ENCODE measurements at regions not wholly inside any gene's neighbourhood (a gene's known extent, or its start where the extent isn't known, plus 50 kb on each side); places are given as distances from the start of the nearest gene placed in this dataset.

GRCh38 chr20:12433724-12434123 lies 516.0 kb downstream of the BTBD3 start:
- no peak for DNase-seq
- Histone ChIP-seq H3K27me3 (no peaks in the 10 kb centered on the region), H3K4me1 (no peaks in the 10 kb centered on the region), H3K4me3 (replicated peaks in 1 of 3) (no peak overlapping the region), H3K36me3 (no peaks in the 10 kb centered on the region), H3K9me3 (no peaks in the 10 kb centered on the region), H3K27ac (no peak overlapping the region)
- intact Hi-C loops (cut with DNase I) = no loop called here
- no peak for TF ChIP-seq POLR2A (IDR thresholded peaks at IDR 0.05)
- no peak for TF ChIP-seq CTCF (IDR thresholded peaks at IDR 0.05)
- 89 to 98% methylated on average over 2 of the region's 2 CpGs for WGBS, 2 donors

GRCh38 chr20:12434672-12435071 lies 517.0 kb downstream of the BTBD3 start:
- no peaks in the 10 kb centered on the region for H3K4me1 ChIP-seq
- intact Hi-C loops (cut with DNase I) = no loop called here
- no peaks in the 10 kb centered on the region for H3K36me3 ChIP-seq
- TF ChIP-seq POLR2A (IDR thresholded peaks at IDR 0.05) (no peak), CTCF (IDR thresholded peaks at IDR 0.05) (no peak)
- no peaks in the 10 kb centered on the region for H3K9me3 ChIP-seq
- no peaks in the 10 kb centered on the region for H3K27me3 ChIP-seq
- H3K4me3 ChIP-seq (replicated peaks in 1 of 3) = no peak overlapping the region
- WGBS, 2 donors = 71 to 82% methylated on average over 3 of the region's 3 CpGs
- no peak for DNase-seq
- H3K27ac ChIP-seq = no peak overlapping the region

GRCh38 chr20:12435268-12435667 lies 517.6 kb downstream of the BTBD3 start:
- intact Hi-C loops (cut with DNase I) = no loop called here
- TF ChIP-seq CTCF (IDR thresholded peaks at IDR 0.05) (no peak), POLR2A (IDR thresholded peaks at IDR 0.05) (no peak)
- H3K4me1 ChIP-seq = no peaks in the 10 kb centered on the region
- no peak overlapping the region for H3K4me3 ChIP-seq (replicated peaks in 1 of 3)
- no peaks in the 10 kb centered on the region for H3K9me3 ChIP-seq
- WGBS, 2 donors = 74 to 86% methylated on average over 4 of the region's 4 CpGs
- no peaks in the 10 kb centered on the region for H3K36me3 ChIP-seq
- no peak for DNase-seq
- H3K27me3 ChIP-seq = no peaks in the 10 kb centered on the region
- H3K27ac ChIP-seq = no peak overlapping the region

- TF ChIP-seq CTCF (IDR thresholded peaks at IDR 0.05) (no peak), POLR2A (IDR thresholded peaks at IDR 0.05) (no peak)
- no peaks in the 10 kb centered on the region for H3K36me3 ChIP-seq
- H3K9me3 ChIP-seq = no peaks in the 10 kb centered on the region
- no peak for DNase-seq
- H3K27ac ChIP-seq = no peak overlapping the region
- intact Hi-C loops (cut with DNase I) = no loop called here
- WGBS, 2 donors = 98 to 100% methylated on average over 1 of the region's 1 CpG
- H3K4me3 ChIP-seq (replicated peaks in 1 of 3) = no peak overlapping the region
- H3K4me1 ChIP-seq = no peaks in the 10 kb centered on the region
- H3K27me3 ChIP-seq = no peaks in the 10 kb centered on the region
These were observed 536.0 kb downstream of the BTBD3 start for GRCh38 chr20:12453711-12454110.

GRCh38 chr20:12455148-12455547 lies 537.5 kb downstream of the BTBD3 start:
- H3K4me3 ChIP-seq (replicated peaks in 1 of 3) = no peak overlapping the region
- DNase-seq = no peak
- H3K4me1 ChIP-seq = no peaks in the 10 kb centered on the region
- intact Hi-C loops (cut with DNase I) = no loop called here
- H3K36me3 ChIP-seq = no peaks in the 10 kb centered on the region
- H3K27ac ChIP-seq = no peak overlapping the region
- no peaks in the 10 kb centered on the region for H3K9me3 ChIP-seq
- TF ChIP-seq CTCF (IDR thresholded peaks at IDR 0.05) (no peak), POLR2A (IDR thresholded peaks at IDR 0.05) (no peak)
- H3K27me3 ChIP-seq = no peaks in the 10 kb centered on the region
